ENCODE measurements at regions not wholly inside any gene's neighbourhood (a gene's known extent, or its start where the extent isn't known, plus 50 kb on each side); places are given as distances from the start of the nearest gene placed in this dataset.

GRCh38 chr5:71873191-71873591 lies 154.1 kb downstream of the CARTPT start:
- TF ChIP-seq POLR2A (IDR thresholded peaks at IDR 0.05), result no peak
- TF ChIP-seq, protein P1, sequence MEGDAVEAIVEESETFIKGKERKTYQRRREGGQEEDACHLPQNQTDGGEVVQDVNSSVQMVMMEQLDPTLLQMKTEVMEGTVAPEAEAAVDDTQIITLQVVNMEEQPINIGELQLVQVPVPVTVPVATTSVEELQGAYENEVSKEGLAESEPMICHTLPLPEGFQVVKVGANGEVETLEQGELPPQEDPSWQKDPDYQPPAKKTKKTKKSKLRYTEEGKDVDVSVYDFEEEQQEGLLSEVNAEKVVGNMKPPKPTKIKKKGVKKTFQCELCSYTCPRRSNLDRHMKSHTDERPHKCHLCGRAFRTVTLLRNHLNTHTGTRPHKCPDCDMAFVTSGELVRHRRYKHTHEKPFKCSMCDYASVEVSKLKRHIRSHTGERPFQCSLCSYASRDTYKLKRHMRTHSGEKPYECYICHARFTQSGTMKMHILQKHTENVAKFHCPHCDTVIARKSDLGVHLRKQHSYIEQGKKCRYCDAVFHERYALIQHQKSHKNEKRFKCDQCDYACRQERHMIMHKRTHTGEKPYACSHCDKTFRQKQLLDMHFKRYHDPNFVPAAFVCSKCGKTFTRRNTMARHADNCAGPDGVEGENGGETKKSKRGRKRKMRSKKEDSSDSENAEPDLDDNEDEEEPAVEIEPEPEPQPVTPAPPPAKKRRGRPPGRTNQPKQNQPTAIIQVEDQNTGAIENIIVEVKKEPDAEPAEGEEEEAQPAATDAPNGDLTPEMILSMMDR (IDR thresholded peaks at IDR 0.05), result no peak
